Gastrocnemius medialis (tissue), 4 donors: ENCODE measurements at regions not wholly inside any gene's neighbourhood (a gene's known extent, or its start where the extent isn't known, plus 50 kb on each side); places are given as distances from the start of the nearest gene placed in this dataset.

Source experiments
- ATAC-seq, 2 donors: fragments of 150-250 bp; one replicate each; pipeline ENCODE4 v1.9.1; 2016
- DNase-seq, 2 donors: peaks; one replicate each; pipeline ENCODE4 v3.0.0-alpha.2; 2019
- H3K27ac ChIP-seq, 4 donors: fragments of 200-600 bp; sonication (generic); 1 replicate in 1 of 4; 2 replicates in 3 of 4; pipeline ENCODE4 v1.5.1; 2016 to 2018; ENCODE audit warnings: mild to moderate bottlenecking in 2 of 4, moderate library complexity in 1 of 4
- H3K27me3 ChIP-seq, 3 donors: fragments of 200-600 bp; sonication (generic) in 2 of 3; 1 replicate in 1 of 3; 2 replicates in 2 of 3; pipeline versions ENCODE4 v1.5.1 to v1.6.0; 2016 to 2019; ENCODE audit warnings: mild to moderate bottlenecking in 1 of 3, moderate library complexity in 1 of 3
- H3K36me3 ChIP-seq, 2 donors: fragments of 200-600 bp; sonication (generic) in 1 of 2; one replicate each; pipeline ENCODE4 v1.5.1; 2017 to 2018
- H3K4me1 ChIP-seq, 2 donors: fragments of 200-600 bp; sonication (generic) in 1 of 2; one replicate each; pipeline ENCODE4 v1.5.1; 2016 to 2017; ENCODE audit warnings: mild to moderate bottlenecking in 2 of 2
- H3K4me3 ChIP-seq, 4 donors: fragments of 200-600 bp; sonication (generic) in 3 of 4; 1 replicate in 1 of 4; 2 replicates in 3 of 4; pipeline ENCODE4 v1.5.1; 2016 to 2019; ENCODE audit warnings: mild to moderate bottlenecking in 2 of 4
- H3K9me3 ChIP-seq, 3 donors: fragments of 200-600 bp; sonication (generic) in 2 of 3; 1 replicate in 1 of 3; 2 replicates in 2 of 3; pipeline ENCODE4 v1.5.1; 2016 to 2019
- CTCF ChIP-seq, 5 experiments: fragments of 450-650 bp in 3 of 5; fragments of 200-600 bp in 2 of 5; sonication (generic) in 2 of 5; IDR thresholded peaks in 4 of 5; conservative IDR thresholded peaks in 1 of 5; 1 replicate in 4 of 5; 2 replicates in 1 of 5; pipeline ENCODE4 v1.5.1; 2016 to 2019; ENCODE audit warnings: antibody characterized with exemption in 5 of 5, mild to moderate bottlenecking in 3 of 5, moderate library complexity in 3 of 5
- POLR2A ChIP-seq, 2 donors: fragments of 450-650 bp; IDR thresholded peaks; one replicate each; pipeline ENCODE4 v1.6.1; 2017; ENCODE audit warnings: antibody characterized with exemption in 2 of 2, mild to moderate bottlenecking in 2 of 2, moderate library complexity in 2 of 2
- in situ Hi-C, 4 donors: fragments of 200-750 bp; cut with MboI; loops; one replicate each; pipeline versions ENCODE4 v1.15.0 to v1.8.0; 2017; ENCODE audit warnings: low sequenced_read_pairs in 4 of 4
- intact Hi-C: fragments of 100-400 bp; cut with DNase I; formaldehyde crosslinking; loops from one replicate; pipeline ENCODE4 v1.15.1; 2023; ENCODE audit warnings: low total_unique reads

- Histone ChIP-seq H3K36me3 (no peaks in the 10 kb centered on the region), H3K27ac (no peak overlapping the region), H3K4me1 (no peaks in the 10 kb centered on the region), H3K27me3 (no peaks in the 10 kb centered on the region), H3K4me3 (no peak overlapping the region), H3K9me3 (no peaks in the 10 kb centered on the region)
- in situ Hi-C loops (no loop called here), intact Hi-C loops (no loop called here)
- no peak for TF ChIP-seq POLR2A (IDR thresholded peaks at IDR 0.05)
- TF ChIP-seq CTCF (IDR thresholded peaks at IDR 0.05 in 4 of 5, conservative IDR thresholded peaks at IDR 0.05 in 1 of 5): no peak
- no peak for DNase-seq
- ATAC-seq: no peak
These were observed 987.2 kb upstream of the CELF4 start for GRCh38 chr18:38552732-38553321.

- H3K27ac ChIP-seq: no peak overlapping the region
- H3K9me3 ChIP-seq: no peaks in the 10 kb centered on the region
- intact Hi-C loops (no loop called here), in situ Hi-C loops (no loop called here)
- H3K4me3 ChIP-seq: no peak overlapping the region
- H3K4me1 ChIP-seq: no peaks in the 10 kb centered on the region
- TF ChIP-seq CTCF (IDR thresholded peaks at IDR 0.05 in 4 of 5, conservative IDR thresholded peaks at IDR 0.05 in 1 of 5) (no peak), POLR2A (IDR thresholded peaks at IDR 0.05) (no peak)
- H3K27me3 ChIP-seq: no peaks in the 10 kb centered on the region
- ATAC-seq (no peak), DNase-seq (no peak)
- H3K36me3 ChIP-seq: no peaks in the 10 kb centered on the region
These were observed 986.3 kb upstream of the CELF4 start for GRCh38 chr18:38551881-38552280.

GRCh38 chr18:38545071-38545470 lies 979.5 kb upstream of the CELF4 start:
- Histone ChIP-seq H3K36me3 (no peaks in the 10 kb centered on the region), H3K4me1 (no peaks in the 10 kb centered on the region), H3K9me3 (no peaks in the 10 kb centered on the region), H3K4me3 (no peak overlapping the region), H3K27ac (no peak overlapping the region), H3K27me3 (no peaks in the 10 kb centered on the region)
- no peak for ATAC-seq
- in situ Hi-C loops (no loop called here), intact Hi-C loops (no loop called here)
- TF ChIP-seq CTCF (IDR thresholded peaks at IDR 0.05 in 4 of 5, conservative IDR thresholded peaks at IDR 0.05 in 1 of 5) (no peak), POLR2A (IDR thresholded peaks at IDR 0.05) (no peak)
- no peak for DNase-seq

GRCh38 chr18:38539856-38540255 lies 974.3 kb upstream of the CELF4 start:
- intact Hi-C loops (no loop called here), in situ Hi-C loops (no loop called here)
- Histone ChIP-seq H3K27me3 (no peaks in the 10 kb centered on the region), H3K4me3 (no peak overlapping the region), H3K9me3 (no peaks in the 10 kb centered on the region), H3K27ac (no peak overlapping the region), H3K4me1 (no peaks in the 10 kb centered on the region), H3K36me3 (no peaks in the 10 kb centered on the region)
- ATAC-seq (no peak), DNase-seq (no peak)
- TF ChIP-seq CTCF (IDR thresholded peaks at IDR 0.05 in 4 of 5, conservative IDR thresholded peaks at IDR 0.05 in 1 of 5) (no peak), POLR2A (IDR thresholded peaks at IDR 0.05) (no peak)

- no peaks in the 10 kb centered on the region for H3K36me3 ChIP-seq
- no peaks in the 10 kb centered on the region for H3K9me3 ChIP-seq
- H3K4me3 ChIP-seq: no peak overlapping the region
- no peak for TF ChIP-seq CTCF (IDR thresholded peaks at IDR 0.05 in 4 of 5, conservative IDR thresholded peaks at IDR 0.05 in 1 of 5)
- TF ChIP-seq POLR2A (IDR thresholded peaks at IDR 0.05): no peak
- no peaks in the 10 kb centered on the region for H3K27me3 ChIP-seq
- in situ Hi-C loops: no loop called here
- intact Hi-C loops: no loop called here
- no peaks in the 10 kb centered on the region for H3K4me1 ChIP-seq
- H3K27ac ChIP-seq: no peak overlapping the region
- ATAC-seq (no peak), DNase-seq (no peak)
These were observed 973.8 kb upstream of the CELF4 start for GRCh38 chr18:38539371-38539770.
